SK-N-SH (cell line): ENCODE measurements at regions not wholly inside any gene's neighbourhood (a gene's known extent, or its start where the extent isn't known, plus 50 kb on each side); places are given as distances from the start of the nearest gene placed in this dataset.

Experiments
- CTCF ChIA-PET: fragments of 300-600, 350-600 bp; formaldehyde crosslinking; extraction: SDS; loops from one replicate; lab custom pipeline; 2021; lab: Yijun Ruan, JAX
- POLR2A ChIA-PET: fragments of 350-600 bp; sonication (Branson Sonifier 250); formaldehyde crosslinking; extraction: SDS; loops from one replicate; lab custom pipeline; 2020; ENCODE audit warnings: antibody characterized with exemption, inconsistent platforms; lab: Yijun Ruan, JAX
- DNase-seq: peaks from one replicate; pipeline ENCODE4 v3.0.0; 2012
- H2AFZ ChIP-seq: fragments of 200-600 bp; sonication (generic); 2 replicates; pipeline ENCODE4 v1.8.1; 2016; ENCODE audit warnings: antibody characterized with exemption, mild to moderate bottlenecking, low read depth
- H3F3A ChIP-seq: fragments of 200-600 bp; sonication (generic); replicated peaks from 2 replicates; pipeline ENCODE3; 2016; ENCODE audit warnings: antibody characterized with exemption, mild to moderate bottlenecking; ENCODE audit not compliant: insufficient read depth
- H3K27ac ChIP-seq, 2 experiments: fragments of 200-500 bp in 1 of 2; fragments of 200-600 bp in 1 of 2; sonication (Bioruptor generic) in 1 of 2; sonication (generic), shearing (Covaris generic) in 1 of 2; 2 replicates each; pipeline versions ENCODE4 v1.5.1 to v1.6.1; 2014 to 2016; ENCODE audit warnings: low read depth in 2 of 2, inconsistent platforms in 1 of 2, low read length in 1 of 2, mild to moderate bottlenecking in 1 of 2, mixed read lengths in 1 of 2
- H3K27me3 ChIP-seq: fragments of 200-600 bp; sonication (generic), shearing (Covaris generic); 2 replicates; pipeline ENCODE4 v1.6.1; 2016; ENCODE audit warnings: mixed run types; ENCODE audit not compliant: insufficient read depth
- H3K36me3 ChIP-seq, 2 experiments: fragments of 200-500 bp in 1 of 2; fragments of 200-600 bp in 1 of 2; sonication (Bioruptor generic) in 1 of 2; sonication (generic) in 1 of 2; replicated peaks in 1 of 2; 2 replicates each; pipeline versions ENCODE3 to v1.5.1; 2014 to 2016; ENCODE audit warnings: low read length in 1 of 2, mild to moderate bottlenecking in 1 of 2; ENCODE audit not compliant: insufficient read depth in 2 of 2, control insufficient read depth in 1 of 2
- H3K4me1 ChIP-seq, 2 experiments: fragments of 200-500 bp in 1 of 2; fragments of 200-600 bp in 1 of 2; sonication (Bioruptor generic) in 1 of 2; sonication (generic), shearing (Covaris generic) in 1 of 2; 2 replicates each; pipeline versions ENCODE4 v1.5.1 to v1.6.1; 2014 to 2016; ENCODE audit warnings: low read depth in 1 of 2, low read length in 1 of 2, mixed run types in 1 of 2; ENCODE audit not compliant: insufficient read depth in 2 of 2, control insufficient read depth in 1 of 2
- H3K4me2 ChIP-seq: fragments of 200-600 bp; sonication (generic), shearing (Covaris generic); 2 replicates; pipeline ENCODE4 v1.6.1; 2017; ENCODE audit warnings: mixed run types
- H3K4me3 ChIP-seq, 2 experiments: fragments of 200-500 bp in 1 of 2; fragments of 200-600 bp in 1 of 2; sonication (Bioruptor generic) in 1 of 2; sonication (generic), shearing (Covaris generic) in 1 of 2; 2 replicates each; pipeline versions ENCODE4 v1.5.1 to v1.8.1; 2014 to 2016; ENCODE audit warnings: low read depth in 2 of 2, inconsistent platforms in 1 of 2, low read length in 1 of 2, mild to moderate bottlenecking in 1 of 2, mixed read lengths in 1 of 2, moderate library complexity in 1 of 2
- H3K79me2 ChIP-seq: fragments of 200-600 bp; sonication (generic); 2 replicates; pipeline ENCODE4 v1.8.1; 2017; ENCODE audit warnings: mild to moderate bottlenecking; ENCODE audit not compliant: insufficient read depth
- H3K9ac ChIP-seq: fragments of 200-600 bp; sonication (generic); 2 replicates; pipeline ENCODE4 v1.6.1; 2017; ENCODE audit warnings: mixed run types
- H3K9me2 ChIP-seq: fragments of 200-600 bp; sonication (generic); 2 replicates; pipeline ENCODE4 v1.6.1; 2017; ENCODE audit warnings: mixed run types
- H3K9me3 ChIP-seq: fragments of 200-600 bp; sonication (generic); 2 replicates; pipeline ENCODE4 v1.6.1; 2017; ENCODE audit warnings: mixed run types, mild to moderate bottlenecking, moderate library complexity
- H4K20me1 ChIP-seq: fragments of 200-600 bp; sonication (generic); 2 replicates; pipeline ENCODE4 v1.6.1; 2017; ENCODE audit warnings: mild to moderate bottlenecking, mixed run types; ENCODE audit not compliant: insufficient read depth
- CTCF ChIP-seq: fragments of 200-600 bp; sonication (generic); IDR thresholded peaks from 2 replicates; pipeline ENCODE4 v1.6.1; 2017; ENCODE audit warnings: antibody characterized with exemption, mild to moderate bottlenecking, moderate library complexity
- EP300 ChIP-seq, 2 experiments: IDR thresholded peaks; 2 replicates each; pipeline versions ENCODE4 v1.4.0 to v1.6.1; 2012; ENCODE audit warnings: borderline replicate concordance in 1 of 2, low read depth in 1 of 2, low read length in 1 of 2
- FOXJ3 ChIP-seq: sonication (generic); formaldehyde crosslinking; IDR thresholded peaks from 2 replicates; pipeline ENCODE4 v1.5.1; 2020; ENCODE audit warnings: mild to moderate bottlenecking, missing genetic modification reagents
- FOXM1 ChIP-seq: IDR thresholded peaks from 2 replicates; pipeline ENCODE4 v1.4.0; 2012; ENCODE audit warnings: low read depth, mild to moderate bottlenecking
- GABPA ChIP-seq: IDR thresholded peaks from 2 replicates; pipeline ENCODE4 v1.4.0; 2012; ENCODE audit warnings: low read depth, mild to moderate bottlenecking
- GATA2 ChIP-seq: sonication (generic); formaldehyde crosslinking; IDR thresholded peaks from 2 replicates; pipeline ENCODE4 v1.5.0; 2020; ENCODE audit warnings: mild to moderate bottlenecking, missing genetic modification reagents
- JUND ChIP-seq: IDR thresholded peaks from 2 replicates; pipeline ENCODE4 v1.4.0; 2012
- MAX ChIP-seq: IDR thresholded peaks from 2 replicates; pipeline ENCODE4 v1.4.0; 2012; ENCODE audit warnings: low read depth
- MEF2A ChIP-seq: IDR thresholded peaks from 2 replicates; pipeline ENCODE4 v1.4.0; 2012; ENCODE audit warnings: low read depth, borderline replicate concordance
- MXI1 ChIP-seq: IDR thresholded peaks from 2 replicates; pipeline ENCODE4 v1.6.1; 2012; ENCODE audit warnings: mild to moderate bottlenecking, low read depth, low read length, improper control_type of control experiment
- NFIC ChIP-seq: IDR thresholded peaks from 2 replicates; pipeline ENCODE4 v1.4.0; 2012; ENCODE audit warnings: borderline replicate concordance
- RCOR1 ChIP-seq: fragments of 150-350 bp; IDR thresholded peaks from 2 replicates; pipeline ENCODE4 v1.6.1; 2017; ENCODE audit warnings: antibody characterized with exemption, low read length
- REST ChIP-seq: IDR thresholded peaks from 2 replicates; pipeline ENCODE4 v1.6.1; 2012; ENCODE audit warnings: mild to moderate bottlenecking, low read depth, low read length, moderate library complexity
- RFX5 ChIP-seq: IDR thresholded peaks from 2 replicates; pipeline ENCODE4 v1.6.1; 2012; ENCODE audit warnings: mild to moderate bottlenecking, improper control_type of control experiment, low read length
- SMC3 ChIP-seq: IDR thresholded peaks from 2 replicates; pipeline ENCODE4 v1.6.1; 2012; ENCODE audit warnings: low read depth, low read length, improper control_type of control experiment
- TCF12 ChIP-seq: IDR thresholded peaks from 2 replicates; pipeline ENCODE4 v1.4.0; 2012
- TEAD4 ChIP-seq: IDR thresholded peaks from 2 replicates; pipeline ENCODE4 v1.4.0; 2012; ENCODE audit warnings: mild to moderate bottlenecking, borderline replicate concordance; ENCODE audit not compliant: insufficient read depth
- USF2 ChIP-seq: fragments of 150-350 bp; IDR thresholded peaks from 2 replicates; pipeline ENCODE4 v1.6.1; 2017; ENCODE audit warnings: antibody characterized with exemption, low read length, low read depth, borderline replicate concordance
- YY1 ChIP-seq: IDR thresholded peaks from 2 replicates; pipeline ENCODE4 v1.4.0; 2012; ENCODE audit warnings: low read depth, mild to moderate bottlenecking

GRCh38 chr2:181363164-181363563, 94.0 kb upstream of the ITGA4 start:
- no peaks in the 10 kb centered on the region for H3K36me3 ChIP-seq
- no peak overlapping the region for H2AFZ ChIP-seq
- no peaks in the 10 kb centered on the region for H3K9me3 ChIP-seq
- DNase-seq: no peak
- no peaks in the 10 kb centered on the region for H3K4me1 ChIP-seq
- no peaks in the 10 kb centered on the region for H3K9me2 ChIP-seq
- no peak overlapping the region for H3K4me3 ChIP-seq
- TF ChIP-seq FOXJ3 (CRISPR knock-in tag): no peak
- no peak for TF ChIP-seq TEAD4
- no peak for TF ChIP-seq MEF2A
- TF ChIP-seq RCOR1: no peak
- no peak for TF ChIP-seq MAX
- TF ChIP-seq GABPA: no peak
- TF ChIP-seq CTCF: no peak
- TF ChIP-seq GATA2 (CRISPR knock-in tag): no peak
- no peak for TF ChIP-seq NFIC
- TF ChIP-seq RFX5: no peak
- no peak for TF ChIP-seq EP300 (IDR thresholded peaks at IDR 0.05; ENCODE audit: borderline replicate concordance in 1 of 2, low read depth in 1 of 2, low read length in 1 of 2)
- no peak for TF ChIP-seq YY1
- no peak for TF ChIP-seq JUND
- TF ChIP-seq USF2: no peak
- TF ChIP-seq REST: no peak
- no peak for TF ChIP-seq MXI1
- TF ChIP-seq TCF12: no peak
- no peak for TF ChIP-seq FOXM1
- TF ChIP-seq SMC3: no peak
- H3K27me3 ChIP-seq: no peaks in the 10 kb centered on the region
- ChIA-PET CTCF (interaction anchor here (1.6 kb wide), 1 partner anchor 103 kb away, joined by 4 read pairs; no protein-coding TSS in a partner anchor), POLR2A (no interaction called here)
- H3K4me2 ChIP-seq: no peak overlapping the region
- H3K79me2 ChIP-seq: no peaks in the 10 kb centered on the region
- no peak overlapping the region for H3K9ac ChIP-seq
- H3K27ac ChIP-seq: no peak overlapping the region
- H3F3A ChIP-seq: no peaks in the 10 kb centered on the region
- H4K20me1 ChIP-seq: no peaks in the 10 kb centered on the region
